IPS DF 4.7 (cell line): ENCODE measurements at regions not wholly inside any gene's neighbourhood (a gene's known extent, or its start where the extent isn't known, plus 50 kb on each side); places are given as distances from the start of the nearest gene placed in this dataset.
"Not testable (repeated sequence)": the region's sequence is repeated elsewhere in the genome, so short reads cannot be mapped to it uniquely, and the experiment has no call there.

Experiments
- DNase-seq: peaks from one replicate; pipeline ENCODE4 v3.0.0-alpha.2; 2013; ENCODE audit warnings: low spot score; ENCODE audit errors: extremely low read depth

DNA sequence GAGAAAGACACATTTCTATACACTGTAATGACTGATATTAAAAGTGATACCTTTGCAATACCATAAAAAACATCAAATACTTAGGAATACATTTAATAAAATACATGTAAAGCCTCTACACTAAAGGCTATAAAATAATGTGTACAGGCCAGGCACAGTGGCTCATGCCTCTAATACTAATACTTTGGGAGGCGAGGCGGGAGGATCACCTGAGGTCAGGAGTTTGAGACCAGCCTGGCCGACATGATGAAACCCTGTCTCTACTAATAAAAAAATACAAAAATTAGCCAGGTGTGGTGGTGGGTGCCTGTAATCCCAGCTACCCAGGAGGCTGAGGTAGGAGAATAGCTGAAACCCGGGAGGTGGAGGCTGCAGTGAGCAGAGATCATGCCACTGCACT lies 59.8 kb upstream of the RTL6 start:
- not testable (repeated sequence) for DNase-seq

DNA sequence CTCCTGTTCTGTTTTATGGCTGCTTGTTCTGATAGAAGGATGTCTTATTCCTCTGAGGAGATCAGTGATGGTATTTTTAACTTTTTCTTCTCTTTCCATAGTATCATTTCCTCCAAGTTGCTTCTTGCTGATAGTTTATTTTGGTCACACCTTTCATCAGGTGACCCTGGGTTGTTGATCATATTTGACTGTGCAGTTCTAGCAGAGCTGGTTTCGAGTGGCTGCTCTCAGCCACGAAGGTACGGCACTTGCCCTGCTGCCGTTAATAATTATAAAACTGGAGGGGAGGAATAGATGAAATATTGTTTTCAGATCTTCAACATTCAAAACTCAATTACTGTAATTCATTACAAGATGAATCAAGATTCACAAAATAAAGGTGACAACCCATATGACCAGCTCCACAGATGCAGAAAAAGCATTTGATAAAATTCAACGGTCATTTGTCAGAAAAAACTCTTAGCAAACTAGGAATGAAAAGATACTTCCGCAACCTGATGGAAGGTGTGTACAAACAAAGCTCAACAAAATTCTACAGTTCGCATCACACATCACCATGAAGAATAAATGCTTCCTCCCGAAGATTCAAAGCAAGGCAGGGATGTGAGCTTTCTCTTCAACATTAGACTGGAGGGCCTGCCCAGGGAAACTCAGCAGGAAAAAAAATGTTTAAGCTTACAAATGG lies 59.2 kb upstream of the RTL6 start:
- DNase-seq = no peak

DNA sequence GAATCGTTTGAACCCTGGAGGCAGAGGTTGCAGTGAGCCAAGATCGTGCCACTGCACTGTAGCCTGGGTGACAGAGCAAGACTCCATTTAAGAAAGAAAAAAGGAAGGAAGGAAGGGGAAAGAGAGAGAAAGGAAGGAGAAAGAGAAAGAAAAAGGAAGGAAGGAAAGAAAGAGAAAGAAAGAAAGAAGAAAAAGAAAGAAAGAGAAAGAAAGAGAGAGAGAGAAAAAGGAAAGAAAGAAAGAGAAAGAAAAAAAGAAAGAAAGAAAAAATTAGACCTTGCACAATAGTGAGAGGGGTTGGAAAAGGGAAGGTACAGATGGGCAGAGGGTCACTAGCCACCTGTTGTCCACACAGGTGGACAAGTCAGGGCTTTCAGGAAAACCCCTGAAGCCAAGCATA lies 57.6 kb upstream of the RTL6 start:
- DNase-seq = no peak

DNA sequence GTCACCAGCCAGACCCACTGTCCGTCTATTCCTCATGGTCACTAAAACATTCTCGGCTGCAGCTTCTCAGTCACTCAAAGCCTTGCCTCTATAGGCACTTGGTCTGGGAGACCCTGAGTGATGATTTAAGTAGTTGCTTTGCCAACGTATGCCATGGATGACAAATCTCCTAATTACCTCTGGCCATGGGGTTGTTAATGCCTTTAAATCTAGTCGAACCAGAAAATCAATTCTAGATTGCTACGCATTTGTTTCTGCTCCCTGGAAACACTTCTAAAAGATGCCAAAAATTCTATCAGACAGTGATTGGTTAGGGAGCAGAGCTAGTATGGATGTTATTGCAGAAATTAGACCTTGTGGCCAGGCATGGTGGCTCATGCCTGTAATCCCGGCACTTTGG lies 57.0 kb upstream of the RTL6 start:
- DNase-seq = no peak

DNA sequence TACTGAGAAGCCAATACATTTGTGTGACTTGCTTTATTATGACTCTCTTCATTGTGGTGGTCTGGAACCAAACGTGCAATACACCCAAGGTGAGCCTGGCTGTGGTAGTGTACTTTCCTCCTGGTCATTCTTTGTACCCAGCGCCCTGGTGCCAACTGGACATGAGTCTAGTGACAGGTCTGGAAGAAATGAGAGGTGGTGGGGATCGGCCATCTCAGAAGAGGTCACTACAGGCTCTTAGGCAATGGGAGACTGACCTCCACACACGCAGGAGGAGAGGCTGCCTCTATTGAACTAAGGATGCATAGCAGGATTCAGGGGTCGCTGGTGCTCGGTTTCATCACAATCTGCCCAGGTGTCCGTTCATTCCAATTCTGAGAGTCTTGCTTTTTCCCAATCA lies 56.4 kb upstream of the RTL6 start:
- no peak for DNase-seq

DNA sequence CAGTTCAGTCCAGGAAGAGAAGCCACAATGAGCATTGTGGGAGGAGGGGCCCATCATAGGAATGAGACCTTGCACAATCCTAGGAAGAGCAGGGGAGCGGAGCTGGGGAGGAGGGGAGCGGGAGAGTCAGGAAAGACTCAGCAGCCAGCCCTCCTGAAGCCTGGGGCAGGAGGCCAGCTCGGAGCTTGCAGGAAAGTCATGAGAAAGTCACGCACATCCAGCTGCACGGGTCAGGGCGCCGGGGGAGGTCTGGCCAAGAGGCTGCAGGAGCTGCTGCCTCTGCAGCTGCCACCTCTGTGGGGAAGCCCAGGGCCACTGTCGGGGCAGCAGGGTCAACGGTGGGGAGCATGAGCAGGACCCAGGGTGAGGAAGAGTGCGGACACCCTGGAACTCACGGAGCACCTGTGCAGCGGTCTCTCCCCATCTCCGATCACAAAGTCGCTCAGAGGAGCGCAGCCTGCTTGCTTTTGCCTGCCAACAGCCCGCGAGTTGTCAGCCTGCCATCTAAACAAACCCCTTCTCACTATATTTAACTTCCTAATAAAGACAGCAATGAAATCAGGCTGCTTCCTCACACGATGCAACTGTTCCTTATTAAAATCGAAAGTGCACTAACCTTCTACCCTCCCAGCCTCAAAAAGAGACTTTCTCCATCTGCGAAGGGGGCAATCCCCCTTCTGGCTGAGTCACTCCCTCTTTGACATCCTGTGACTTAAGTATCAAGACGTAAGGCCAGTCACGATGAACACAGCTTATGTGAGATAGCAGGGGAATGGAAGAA lies 52.9 kb upstream of the RTL6 start:
- DNase-seq = no peak

DNA sequence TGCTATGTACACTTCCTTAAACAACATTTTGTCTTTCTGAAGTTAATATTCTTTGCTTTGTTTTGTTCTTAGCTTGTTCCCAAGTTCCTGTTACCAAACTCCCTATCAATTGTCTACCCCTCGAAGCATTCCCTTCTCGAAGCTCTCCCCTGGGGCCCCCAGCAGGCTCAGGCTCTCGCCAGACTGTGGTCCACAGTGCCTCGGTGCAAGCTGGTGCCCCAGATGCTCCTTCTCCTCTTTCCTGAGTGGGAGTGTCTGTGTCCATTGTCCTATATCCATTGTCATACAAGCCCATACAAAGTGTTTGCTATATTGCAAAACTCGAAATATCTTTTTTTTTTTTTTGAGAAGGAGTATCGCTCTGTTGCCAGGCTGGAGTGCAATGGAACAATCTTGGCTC lies 51.7 kb upstream of the RTL6 start:
- DNase-seq = no peak

DNA sequence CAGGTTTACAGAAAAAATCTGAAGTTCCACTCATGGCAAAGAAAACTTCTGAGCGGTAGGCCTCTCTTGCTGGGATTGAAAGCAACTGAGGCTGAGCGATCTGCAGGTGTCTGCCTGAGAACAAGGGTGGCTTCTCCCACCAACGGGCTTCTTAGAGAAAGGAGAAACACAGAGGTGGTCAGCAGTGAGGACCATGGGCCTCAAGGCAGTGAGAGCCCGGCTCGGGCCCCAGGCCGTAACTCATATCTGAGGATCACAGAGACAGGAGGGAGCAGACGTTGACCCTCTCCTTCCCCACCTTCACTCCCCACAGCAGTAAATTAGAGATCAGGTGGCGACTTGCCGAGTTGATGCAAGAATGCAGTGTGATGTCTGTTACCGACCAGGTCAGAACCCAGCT lies 50.9 kb upstream of the RTL6 start:
- no peak for DNase-seq
